Mesothelial cell of epicardium (in vitro differentiated cells): ENCODE measurements at regions not wholly inside any gene's neighbourhood (a gene's known extent, or its start where the extent isn't known, plus 50 kb on each side); places are given as distances from the start of the nearest gene placed in this dataset.

Experiments
- DNase-seq, 2 experiments: peaks; one replicate each; pipeline ENCODE4 v3.0.0; 2021; ENCODE audit warnings: low spot score in 2 of 2; ENCODE audit not compliant: unreplicated experiment in 2 of 2
- H3K27ac Mint-ChIP-seq: 2 replicates; pipeline ENCODE4 v1.8.0; 2021; ENCODE audit warnings: mixed read lengths
- H3K27me3 Mint-ChIP-seq: 2 replicates; pipeline ENCODE4 v1.8.0; 2021; ENCODE audit warnings: low read depth, mixed read lengths
- H3K36me3 Mint-ChIP-seq: 2 replicates; pipeline ENCODE4 v1.8.0; 2021; ENCODE audit warnings: mixed read lengths
- H3K4me1 Mint-ChIP-seq: 2 replicates; pipeline ENCODE4 v1.8.0; 2021; ENCODE audit warnings: mixed read lengths
- H3K4me3 Mint-ChIP-seq: 2 replicates; pipeline ENCODE4 v1.8.0; 2021; ENCODE audit warnings: mild to moderate bottlenecking, moderate library complexity, mixed read lengths
- H3K9me3 Mint-ChIP-seq: 2 replicates; pipeline ENCODE4 v1.8.0; 2021; ENCODE audit warnings: mixed read lengths
- CTCF ChIP-seq: fragments of 200-600 bp; sonication (generic); IDR thresholded peaks from one replicate; pipeline ENCODE4 v1.5.0; 2021; ENCODE audit warnings: antibody characterized with exemption; ENCODE audit not compliant: unreplicated experiment

GRCh38 chr3:26550413-26550812 lies 72.2 kb upstream of the LRRC3B start:
- Mint-ChIP-seq H3K27me3 (peaks cover 19% of the 10 kb centered on the region), H3K27ac (no peak overlapping the region), H3K4me1 (no peaks in the 10 kb centered on the region), H3K4me3 (no peak overlapping the region), H3K9me3 (peaks cover 13% of the 10 kb centered on the region), H3K36me3 (no peaks in the 10 kb centered on the region)
- no peak for TF ChIP-seq CTCF
- no peak for DNase-seq

GRCh38 chr3:26556637-26557036 lies 65.9 kb upstream of the LRRC3B start:
- no peak for DNase-seq
- Mint-ChIP-seq H3K36me3 (no peaks in the 10 kb centered on the region), H3K27ac (no peak overlapping the region), H3K4me1 (peaks cover 19% of the 10 kb centered on the region), H3K27me3 (peaks cover 13% of the 10 kb centered on the region), H3K9me3 (peaks cover 9% of the 10 kb centered on the region), H3K4me3 (no peak overlapping the region)
- TF ChIP-seq CTCF: no peak

GRCh38 chr3:26558257-26558656 lies 64.3 kb upstream of the LRRC3B start:
- Mint-ChIP-seq H3K27ac (no peak overlapping the region), H3K9me3 (peaks cover 9% of the 10 kb centered on the region), H3K36me3 (no peaks in the 10 kb centered on the region), H3K4me1 (peaks cover 28% of the 10 kb centered on the region), H3K27me3 (peaks cover 11% of the 10 kb centered on the region), H3K4me3 (no peak overlapping the region)
- no peak for TF ChIP-seq CTCF
- DNase-seq: no peak

GRCh38 chr3:26559227-26559626 lies 63.3 kb upstream of the LRRC3B start:
- H3K9me3 Mint-ChIP-seq: peaks cover 2% of the 10 kb centered on the region
- TF ChIP-seq CTCF: no peak
- H3K4me1 Mint-ChIP-seq: peaks cover 28% of the 10 kb centered on the region

GRCh38 chr3:26560081-26560480 lies 62.5 kb upstream of the LRRC3B start:
- no peak for TF ChIP-seq CTCF
- Mint-ChIP-seq H3K4me1 (peaks cover 28% of the 10 kb centered on the region), H3K27ac (peak overlapping the region; percentile 48), H3K9me3 (no peaks in the 10 kb centered on the region), H3K4me3 (no peak overlapping the region), H3K27me3 (peaks cover 3% of the 10 kb centered on the region), H3K36me3 (no peaks in the 10 kb centered on the region)
- DNase-seq: no peak

More at GRCh38 chr3:26559227-26559626, 63.3 kb upstream of the LRRC3B start:
- H3K36me3 Mint-ChIP-seq: no peaks in the 10 kb centered on the region
- no peak for DNase-seq
- H3K27me3 Mint-ChIP-seq: peaks cover 5% of the 10 kb centered on the region
- no peak overlapping the region for H3K4me3 Mint-ChIP-seq
- H3K27ac Mint-ChIP-seq: no peak overlapping the region

GRCh38 chr3:26562021-26562768 lies 60.4 kb upstream of the LRRC3B start:
- no peaks in the 10 kb centered on the region for H3K9me3 Mint-ChIP-seq
- no peaks in the 10 kb centered on the region for H3K36me3 Mint-ChIP-seq
- TF ChIP-seq CTCF: no peak
- no peak overlapping the region for H3K4me3 Mint-ChIP-seq
- H3K4me1 Mint-ChIP-seq: peaks cover 28% of the 10 kb centered on the region
- H3K27ac Mint-ChIP-seq: peak overlapping the region; percentile 73
- H3K27me3 Mint-ChIP-seq: peaks cover 3% of the 10 kb centered on the region
- no peak for DNase-seq
